ENCODE measurements at regions not wholly inside any gene's neighbourhood (a gene's known extent, or its start where the extent isn't known, plus 50 kb on each side); places are given as distances from the start of the nearest gene placed in this dataset.

GRCh38 chrX:69309074-69309792, 144.0 kb upstream of the PJA1 start:
- no peak for DNase-seq (ENCODE audit: low read depth)
- TF ChIP-seq, protein P1, sequence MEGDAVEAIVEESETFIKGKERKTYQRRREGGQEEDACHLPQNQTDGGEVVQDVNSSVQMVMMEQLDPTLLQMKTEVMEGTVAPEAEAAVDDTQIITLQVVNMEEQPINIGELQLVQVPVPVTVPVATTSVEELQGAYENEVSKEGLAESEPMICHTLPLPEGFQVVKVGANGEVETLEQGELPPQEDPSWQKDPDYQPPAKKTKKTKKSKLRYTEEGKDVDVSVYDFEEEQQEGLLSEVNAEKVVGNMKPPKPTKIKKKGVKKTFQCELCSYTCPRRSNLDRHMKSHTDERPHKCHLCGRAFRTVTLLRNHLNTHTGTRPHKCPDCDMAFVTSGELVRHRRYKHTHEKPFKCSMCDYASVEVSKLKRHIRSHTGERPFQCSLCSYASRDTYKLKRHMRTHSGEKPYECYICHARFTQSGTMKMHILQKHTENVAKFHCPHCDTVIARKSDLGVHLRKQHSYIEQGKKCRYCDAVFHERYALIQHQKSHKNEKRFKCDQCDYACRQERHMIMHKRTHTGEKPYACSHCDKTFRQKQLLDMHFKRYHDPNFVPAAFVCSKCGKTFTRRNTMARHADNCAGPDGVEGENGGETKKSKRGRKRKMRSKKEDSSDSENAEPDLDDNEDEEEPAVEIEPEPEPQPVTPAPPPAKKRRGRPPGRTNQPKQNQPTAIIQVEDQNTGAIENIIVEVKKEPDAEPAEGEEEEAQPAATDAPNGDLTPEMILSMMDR (conservative IDR thresholded peaks at IDR 0.05; ENCODE audit: control insufficient read depth, insufficient read depth, low read depth, low read length): no peak
- H3K4me3 ChIP-seq (ENCODE audit: control insufficient read depth, low read depth, low read length): no peak overlapping the region

DNA sequence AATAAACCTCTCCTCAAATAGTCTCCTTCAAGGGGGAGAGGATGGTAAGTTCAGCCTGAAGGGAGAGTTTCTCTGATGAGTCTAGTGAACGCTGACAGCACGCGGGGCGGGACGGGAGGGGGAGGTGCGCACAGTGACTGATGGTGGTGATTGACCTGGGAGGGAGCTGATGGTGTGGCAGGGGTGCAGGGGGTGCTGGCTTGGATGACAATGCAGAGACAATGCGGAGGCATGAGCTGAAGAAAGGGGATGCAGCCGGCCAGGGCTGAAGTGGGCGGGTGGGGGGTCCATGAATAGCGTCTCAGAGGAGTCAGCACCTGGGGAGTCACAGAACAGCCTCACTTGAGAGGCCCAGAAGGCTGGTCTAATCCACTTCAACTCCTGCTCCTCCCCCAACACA, 142.5 kb upstream of the PJA1 start:
- DNase-seq (ENCODE audit: low read depth): no peak
- TF ChIP-seq, protein P1 (conservative IDR thresholded peaks at IDR 0.05; ENCODE audit: control insufficient read depth, insufficient read depth, low read depth, low read length): no peak
- H3K4me3 ChIP-seq (ENCODE audit: control insufficient read depth, low read depth, low read length): no peak overlapping the region

DNA sequence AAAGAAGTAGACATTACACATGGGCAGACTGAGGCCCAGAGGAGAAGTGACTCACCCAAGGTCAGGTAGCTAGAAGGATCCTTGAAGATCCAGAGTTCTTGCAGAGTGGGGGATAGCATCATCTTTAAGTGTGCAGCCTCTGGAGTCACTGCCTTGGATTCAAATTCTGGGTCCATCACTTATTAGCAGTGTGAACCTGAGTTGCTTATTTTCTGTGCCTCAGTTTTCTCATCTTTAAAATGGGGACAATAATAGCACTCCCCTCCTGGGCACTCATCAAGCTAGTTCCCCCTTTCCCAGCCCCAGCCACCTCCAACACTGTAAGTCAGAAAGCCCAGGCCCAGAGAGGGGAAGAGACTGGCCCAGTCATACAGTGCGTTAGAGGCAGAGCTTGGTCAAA, 141.8 kb upstream of the PJA1 start:
- DNase-seq (ENCODE audit: low read depth): no peak
- TF ChIP-seq, protein P1 (conservative IDR thresholded peaks at IDR 0.05; ENCODE audit: control insufficient read depth, insufficient read depth, low read depth, low read length): no peak
- H3K4me3 ChIP-seq (ENCODE audit: control insufficient read depth, low read depth, low read length): no peak overlapping the region

DNA sequence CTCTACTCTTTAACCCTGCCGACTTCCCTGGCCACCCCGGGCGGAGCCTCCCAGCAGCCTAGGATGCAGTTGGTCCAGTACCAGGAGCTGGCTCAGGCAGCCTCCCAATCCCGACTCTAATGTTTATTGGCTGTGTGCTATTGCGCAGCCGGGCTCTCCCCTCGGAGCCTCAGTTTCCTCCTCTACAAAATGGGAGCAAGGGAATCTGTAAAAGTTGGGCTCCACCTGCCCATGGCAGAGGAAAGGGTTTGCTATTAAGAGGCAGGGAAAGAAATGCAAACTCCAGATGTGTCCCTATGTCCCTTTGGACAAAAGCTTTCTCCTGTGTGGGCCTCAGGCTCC, 140.8 kb upstream of the PJA1 start:
- TF ChIP-seq, protein P1 (conservative IDR thresholded peaks at IDR 0.05; ENCODE audit: control insufficient read depth, insufficient read depth, low read depth, low read length): no peak
- H3K4me3 ChIP-seq (ENCODE audit: control insufficient read depth, low read depth, low read length): no peak overlapping the region
- no peak for DNase-seq (ENCODE audit: low read depth)

DNA sequence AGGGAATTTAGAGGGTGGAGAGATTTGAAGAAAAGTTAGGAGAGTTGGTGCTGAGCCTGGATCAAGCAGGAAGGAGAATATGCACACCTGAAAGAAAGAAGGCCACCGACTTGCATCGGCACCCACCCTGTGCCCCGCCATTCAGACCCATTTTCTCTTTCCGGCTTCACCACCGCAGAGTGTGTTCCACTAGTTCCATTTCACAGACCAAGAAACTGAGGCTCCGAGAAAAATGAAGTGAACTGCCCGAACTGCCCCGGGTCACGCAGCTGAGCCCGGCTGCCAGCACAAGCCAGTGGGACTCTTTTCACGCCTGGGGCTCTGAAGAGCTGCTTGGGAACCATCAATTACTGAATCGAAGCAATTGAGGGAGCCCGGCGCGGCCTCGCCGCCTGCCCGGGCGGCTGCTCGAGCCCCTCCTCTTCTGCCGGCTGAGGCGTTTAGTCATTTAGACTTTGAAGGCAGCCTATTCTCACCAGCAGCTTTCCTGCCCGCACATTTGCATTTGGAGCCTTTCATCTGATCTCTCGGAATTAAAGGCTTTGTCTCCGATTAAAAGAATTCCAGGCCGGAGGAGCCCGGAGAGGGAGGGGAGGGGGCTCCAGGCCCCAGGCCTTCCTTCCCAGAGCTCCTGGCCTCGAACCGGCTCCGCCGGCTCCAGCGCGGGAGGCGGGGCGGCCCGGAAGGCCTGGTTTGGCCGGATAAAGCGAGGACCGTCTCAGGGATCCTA, 140.2 kb upstream of the PJA1 start:
- TF ChIP-seq, protein P1 (conservative IDR thresholded peaks at IDR 0.05; ENCODE audit: control insufficient read depth, insufficient read depth, low read depth, low read length): no peak

GRCh38 chrX:69303231-69303630, 138.0 kb upstream of the PJA1 start:
- TF ChIP-seq, protein P1 (conservative IDR thresholded peaks at IDR 0.05; ENCODE audit: control insufficient read depth, insufficient read depth, low read depth, low read length): no peak
- H3K4me3 ChIP-seq (ENCODE audit: control insufficient read depth, low read depth, low read length): no peak overlapping the region
- peak; percentile 8 for DNase-seq (ENCODE audit: low read depth)

More for the DNA sequence above, 140.2 kb upstream of the PJA1 start:
- no peak for DNase-seq (ENCODE audit: low read depth)
- H3K4me3 ChIP-seq (ENCODE audit: control insufficient read depth, low read depth, low read length): no peak overlapping the region

Measured in fibroblast of mammary gland (primary cell).